ENCODE measurements at regions not wholly inside any gene's neighbourhood (a gene's known extent, or its start where the extent isn't known, plus 50 kb on each side); places are given as distances from the start of the nearest gene placed in this dataset.
"Not testable (repeated sequence)": the region's sequence is repeated elsewhere in the genome, so short reads cannot be mapped to it uniquely, and the experiment has no call there.

- no peak overlapping the region for H3K27ac ChIP-seq (ENCODE audit: low read depth, low read length)
- no peak overlapping the region for H2AFZ ChIP-seq (ENCODE audit: low read depth, low read length)
- H3K79me2 ChIP-seq (ENCODE audit: insufficient read depth, low read length) = no peaks in the 10 kb centered on the region
- Mint-ChIP-seq H3K9me3 (ENCODE audit: unreplicated experiment) (peaks cover 5% of the 10 kb centered on the region), H3K4me3 (ENCODE audit: unreplicated experiment) (no peak overlapping the region), H3K36me3 (ENCODE audit: low read depth, unreplicated experiment) (no peaks in the 10 kb centered on the region), H3K27me3 (ENCODE audit: low read depth, unreplicated experiment) (no peaks in the 10 kb centered on the region), H3K4me1 (ENCODE audit: low read depth, unreplicated experiment) (no peaks in the 10 kb centered on the region), H3K27ac (ENCODE audit: unreplicated experiment) (no peak overlapping the region)
- no peaks in the 10 kb centered on the region for H3K36me3 ChIP-seq (ENCODE audit: insufficient read depth, low read length)
- H3K4me2 ChIP-seq (ENCODE audit: low read length) = no peak overlapping the region
- TF ChIP-seq CTCF (IDR thresholded peaks at IDR 0.05; ENCODE audit: insufficient read depth, low read depth, low read length) = no peak
- TF ChIP-seq EZH2 (IDR thresholded peaks at IDR 0.05; ENCODE audit: insufficient read depth, low read length) = no peak
- no peaks in the 10 kb centered on the region for H3K4me1 ChIP-seq (ENCODE audit: insufficient read depth, low read length)
- no peak overlapping the region for H3K4me3 ChIP-seq (ENCODE audit: insufficient read depth, low read depth, low read length)
- FAIRE-seq = no peak
- no peak for DNase-seq (ENCODE audit: low read depth)
- H3K9ac ChIP-seq (ENCODE audit: low read length) = no peak overlapping the region
- H3K27me3 ChIP-seq (ENCODE audit: insufficient read depth, low read length) = no peaks in the 10 kb centered on the region
- no peaks in the 10 kb centered on the region for H4K20me1 ChIP-seq (ENCODE audit: insufficient read depth, low read length)
- peaks cover 3% of the 10 kb centered on the region for H3K9me3 ChIP-seq (ENCODE audit: insufficient read depth, low read depth, low read length)
Measured at GRCh38 chrX:155744534-155744933, 131.8 kb upstream of the TMLHE start.

- not testable (repeated sequence) for H3K4me3 Mint-ChIP-seq (ENCODE audit: unreplicated experiment); DNase-seq (ENCODE audit: low read depth); H3K4me2 ChIP-seq (ENCODE audit: low read length); H3K27me3 ChIP-seq (ENCODE audit: insufficient read depth, low read length); H3K27me3 Mint-ChIP-seq (ENCODE audit: low read depth, unreplicated experiment); H4K20me1 ChIP-seq (ENCODE audit: insufficient read depth, low read length); H3K27ac Mint-ChIP-seq (ENCODE audit: unreplicated experiment); H3K9me3 ChIP-seq (ENCODE audit: insufficient read depth, low read depth, low read length); H2AFZ ChIP-seq (ENCODE audit: low read depth, low read length); H3K4me3 ChIP-seq (ENCODE audit: insufficient read depth, low read depth, low read length); H3K36me3 Mint-ChIP-seq (ENCODE audit: low read depth, unreplicated experiment); H3K27ac ChIP-seq (ENCODE audit: low read depth, low read length); H3K79me2 ChIP-seq (ENCODE audit: insufficient read depth, low read length); FAIRE-seq; H3K4me1 Mint-ChIP-seq (ENCODE audit: low read depth, unreplicated experiment); H3K9me3 Mint-ChIP-seq (ENCODE audit: unreplicated experiment); H3K36me3 ChIP-seq (ENCODE audit: insufficient read depth, low read length); H3K9ac ChIP-seq (ENCODE audit: low read length); H3K4me1 ChIP-seq (ENCODE audit: insufficient read depth, low read length)
Measured at GRCh38 chrX:155728335-155728734, 115.6 kb upstream of the TMLHE start.

DNA sequence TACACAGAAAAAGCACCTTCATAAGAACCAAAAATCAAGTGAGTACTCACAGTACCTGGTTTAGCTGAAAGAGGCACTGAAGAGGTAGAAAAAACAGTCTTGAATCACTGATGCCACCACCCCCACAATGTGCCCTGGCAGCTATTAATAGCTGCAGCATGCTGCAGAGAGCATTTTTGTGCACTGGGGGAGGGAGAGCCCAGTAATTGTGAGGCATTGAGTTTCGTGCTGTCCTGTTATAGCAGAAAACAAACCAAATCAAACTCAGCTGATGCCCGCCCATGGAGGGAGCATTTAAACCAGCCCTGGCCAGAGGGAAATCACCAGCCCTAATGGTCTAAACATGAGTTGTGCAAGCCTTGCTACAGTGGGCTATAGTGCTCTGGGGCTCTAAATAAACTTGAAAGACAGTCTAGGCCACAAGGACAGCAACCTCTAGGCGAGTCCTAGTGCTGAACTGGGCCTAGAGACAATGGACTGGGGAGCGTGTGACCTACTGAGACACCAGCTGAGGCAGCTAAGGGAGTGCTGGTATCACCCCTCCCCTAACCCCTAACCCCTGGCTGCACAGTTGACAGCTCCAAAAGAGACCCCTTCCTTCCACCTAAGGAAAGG lies 106.3 kb upstream of the TMLHE start:
- H3K4me3 ChIP-seq (ENCODE audit: insufficient read depth, low read depth, low read length) = no peak overlapping the region
- no peaks in the 10 kb centered on the region for H3K4me1 ChIP-seq (ENCODE audit: insufficient read depth, low read length)
- no peak for FAIRE-seq
- Mint-ChIP-seq H3K36me3 (ENCODE audit: low read depth, unreplicated experiment) (no peaks in the 10 kb centered on the region), H3K27me3 (ENCODE audit: low read depth, unreplicated experiment) (no peaks in the 10 kb centered on the region), H3K4me1 (ENCODE audit: low read depth, unreplicated experiment) (peaks cover 7% of the 10 kb centered on the region), H3K27ac (ENCODE audit: unreplicated experiment) (no peak overlapping the region), H3K9me3 (ENCODE audit: unreplicated experiment) (peaks cover 6% of the 10 kb centered on the region), H3K4me3 (ENCODE audit: unreplicated experiment) (no peak overlapping the region)
- H4K20me1 ChIP-seq (ENCODE audit: insufficient read depth, low read length) = no peaks in the 10 kb centered on the region
- no peaks in the 10 kb centered on the region for H3K79me2 ChIP-seq (ENCODE audit: insufficient read depth, low read length)
- no peak for DNase-seq (ENCODE audit: low read depth)
- no peak overlapping the region for H3K4me2 ChIP-seq (ENCODE audit: low read length)
- H2AFZ ChIP-seq (ENCODE audit: low read depth, low read length) = no peak overlapping the region
- H3K27me3 ChIP-seq (ENCODE audit: insufficient read depth, low read length) = no peaks in the 10 kb centered on the region
- no peaks in the 10 kb centered on the region for H3K9me3 ChIP-seq (ENCODE audit: insufficient read depth, low read depth, low read length)
- H3K9ac ChIP-seq (ENCODE audit: low read length) = no peak overlapping the region
- no peak for TF ChIP-seq CTCF (IDR thresholded peaks at IDR 0.05; ENCODE audit: insufficient read depth, low read depth, low read length)
- TF ChIP-seq EZH2 (IDR thresholded peaks at IDR 0.05; ENCODE audit: insufficient read depth, low read length) = no peak
- H3K27ac ChIP-seq (ENCODE audit: low read depth, low read length) = no peak overlapping the region
- no peaks in the 10 kb centered on the region for H3K36me3 ChIP-seq (ENCODE audit: insufficient read depth, low read length)

Data from astrocyte (in vitro differentiated cells and primary cell).